GM21515 (cell line): ENCODE measurements at regions not wholly inside any gene's neighbourhood (a gene's known extent, or its start where the extent isn't known, plus 50 kb on each side); places are given as distances from the start of the nearest gene placed in this dataset.
"Not testable (repeated sequence)": the region's sequence is repeated elsewhere in the genome, so short reads cannot be mapped to it uniquely, and the experiment has no call there.

Experiments
- ATAC-seq: cut with Tn5 transposase; IDR thresholded peaks from one replicate; pipeline ENCODE4 v1.9.1; 2021; ENCODE audit not compliant: unreplicated experiment

DNA sequence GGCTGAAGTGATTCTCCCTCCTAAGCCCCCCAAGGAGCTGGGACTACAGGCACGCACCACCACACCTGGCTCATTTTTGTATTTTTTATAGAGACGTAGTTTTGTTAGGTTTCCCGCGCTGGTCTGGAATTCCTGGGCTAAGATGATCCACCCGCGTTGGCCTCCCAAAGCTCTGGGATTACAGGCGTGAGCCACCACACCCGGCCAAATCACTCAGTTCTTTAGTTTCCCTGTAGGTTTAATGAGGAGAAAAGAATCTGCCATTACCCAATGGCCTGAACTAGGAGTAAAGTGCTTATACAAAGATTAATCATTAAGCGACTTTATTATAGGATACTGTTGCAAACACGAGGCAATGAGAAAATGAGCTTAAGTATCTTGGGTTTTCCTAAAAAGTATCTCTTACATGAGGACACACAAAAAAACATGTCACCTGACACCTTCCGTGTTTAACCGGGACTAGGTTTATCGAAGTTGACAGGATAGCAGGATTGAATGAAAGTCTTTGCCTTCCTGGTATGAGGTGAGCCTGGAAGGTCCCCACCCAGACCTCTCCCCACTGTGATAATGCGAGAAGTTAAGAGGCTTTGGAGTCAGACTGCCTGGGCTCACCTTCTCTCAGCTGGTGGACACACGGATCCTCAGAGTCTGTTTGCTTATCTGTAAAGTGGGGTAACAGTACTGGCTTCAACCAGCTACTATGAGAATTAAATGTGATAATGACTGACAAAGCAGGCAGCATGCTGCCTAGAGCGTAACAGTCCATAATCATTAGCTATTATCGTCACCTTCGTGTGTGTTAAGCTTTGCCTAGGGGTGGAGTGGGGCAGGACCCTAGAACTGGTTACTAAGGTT is 133.5 kb upstream of the KRAS start:
- ATAC-seq: no peak

DNA sequence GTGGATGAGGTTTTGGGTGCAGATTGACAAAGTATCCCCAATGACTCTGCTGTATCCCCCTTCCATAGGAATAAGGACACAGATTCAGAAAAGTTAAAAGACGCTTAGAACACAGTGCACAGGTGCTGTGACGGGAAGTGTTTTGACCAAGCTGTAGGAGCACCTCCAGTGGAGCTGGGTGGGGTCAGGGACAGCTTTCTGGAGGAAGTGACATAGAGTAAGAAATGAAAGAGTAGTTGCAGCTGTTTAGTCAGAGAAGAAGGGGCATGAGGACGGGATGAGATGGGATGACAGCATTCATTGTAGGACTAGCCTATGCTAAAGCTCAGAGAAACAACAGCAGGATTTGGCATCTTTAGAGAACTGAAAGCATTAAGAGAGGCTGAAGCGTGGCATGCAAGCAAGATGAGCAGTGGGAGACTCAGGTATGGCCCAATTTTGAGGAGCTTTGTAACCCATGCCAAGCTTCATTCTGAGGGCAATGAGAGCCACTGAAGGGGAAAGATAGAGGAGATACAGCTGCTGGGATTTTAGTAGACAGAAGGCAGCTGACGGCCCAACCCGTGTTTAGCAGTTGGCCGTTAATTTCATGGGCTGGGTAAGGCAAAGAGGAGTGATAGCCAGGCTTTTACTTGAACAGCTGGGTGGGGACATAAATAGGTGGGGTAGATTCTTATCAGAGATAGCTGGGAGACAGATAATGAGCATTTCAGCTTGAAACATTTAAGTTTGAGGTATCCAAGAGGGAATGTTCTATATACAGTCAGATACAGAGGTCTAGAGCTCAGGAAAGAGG is 131.8 kb upstream of the KRAS start:
- ATAC-seq: no peak

DNA sequence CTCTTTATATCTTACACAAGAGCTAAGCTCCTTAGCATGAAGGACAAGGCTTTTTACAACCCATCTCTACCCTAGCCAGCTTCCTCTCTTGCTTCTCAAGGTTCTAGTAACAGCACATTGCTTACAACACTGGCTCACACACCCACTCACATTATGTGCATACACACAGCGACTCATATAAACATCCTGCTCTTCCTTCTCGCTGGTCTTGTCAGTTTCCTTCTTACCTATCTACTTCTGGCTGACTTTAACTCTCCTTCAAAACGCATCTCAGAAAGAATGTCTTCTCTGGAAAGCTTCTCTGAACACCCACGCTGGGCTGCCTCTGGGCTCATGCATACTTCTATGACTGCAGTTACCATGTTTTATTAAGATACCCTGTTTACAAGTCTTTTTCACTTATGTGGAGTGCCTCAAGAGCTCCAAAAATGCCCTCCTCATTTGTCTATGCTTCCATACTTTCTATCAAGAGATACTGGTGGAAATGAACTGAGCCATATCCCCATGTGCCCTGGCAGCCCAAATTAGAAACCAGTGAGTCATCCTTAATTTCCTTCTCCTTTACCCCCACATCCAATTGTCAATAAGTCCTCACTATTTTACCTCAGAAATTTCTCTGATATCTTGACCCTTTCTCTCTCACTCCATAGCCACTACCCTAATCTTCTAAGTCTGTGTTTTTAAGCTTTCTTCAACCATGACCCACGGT is 126.9 kb upstream of the KRAS start:
- peak; percentile 47 for ATAC-seq

DNA sequence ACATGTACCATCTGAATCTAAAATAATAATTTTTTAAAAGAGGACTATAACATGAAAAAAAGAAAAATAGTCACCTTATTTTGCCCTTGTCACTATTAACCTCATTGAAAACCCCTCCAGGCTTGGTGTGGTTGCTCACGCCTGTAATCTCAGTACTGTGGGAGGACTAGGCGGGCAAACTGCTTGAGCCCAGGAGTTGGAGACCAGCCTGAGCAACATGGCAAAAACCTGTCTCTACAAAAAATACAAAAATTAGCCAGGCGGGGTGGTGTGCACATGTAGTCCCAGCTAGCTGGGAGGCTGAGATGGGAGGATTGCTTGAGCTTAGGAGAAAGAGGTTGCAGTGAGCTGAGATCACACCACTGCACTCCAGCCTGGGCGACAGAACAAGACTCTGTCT is 126.3 kb upstream of the KRAS start:
- ATAC-seq: no peak

DNA sequence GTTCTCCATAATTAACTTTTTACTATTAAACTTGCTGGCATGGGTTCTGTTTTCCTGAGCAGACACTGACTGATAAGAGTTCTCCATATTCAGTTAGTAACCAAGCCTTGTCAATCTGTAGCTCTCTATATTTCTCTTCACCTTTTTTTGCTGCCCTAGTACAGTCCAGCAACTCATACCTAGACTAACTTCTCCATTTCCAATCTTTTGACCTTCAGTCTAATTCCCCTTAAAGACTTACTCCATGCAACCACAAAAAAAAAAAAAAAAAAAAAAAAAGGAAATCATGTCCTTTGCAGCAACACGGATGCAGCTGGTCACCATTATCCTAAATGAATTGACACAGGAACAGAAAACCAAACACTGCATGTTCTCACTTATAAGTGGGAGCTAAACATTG is 125.7 kb upstream of the KRAS start:
- no peak for ATAC-seq

DNA sequence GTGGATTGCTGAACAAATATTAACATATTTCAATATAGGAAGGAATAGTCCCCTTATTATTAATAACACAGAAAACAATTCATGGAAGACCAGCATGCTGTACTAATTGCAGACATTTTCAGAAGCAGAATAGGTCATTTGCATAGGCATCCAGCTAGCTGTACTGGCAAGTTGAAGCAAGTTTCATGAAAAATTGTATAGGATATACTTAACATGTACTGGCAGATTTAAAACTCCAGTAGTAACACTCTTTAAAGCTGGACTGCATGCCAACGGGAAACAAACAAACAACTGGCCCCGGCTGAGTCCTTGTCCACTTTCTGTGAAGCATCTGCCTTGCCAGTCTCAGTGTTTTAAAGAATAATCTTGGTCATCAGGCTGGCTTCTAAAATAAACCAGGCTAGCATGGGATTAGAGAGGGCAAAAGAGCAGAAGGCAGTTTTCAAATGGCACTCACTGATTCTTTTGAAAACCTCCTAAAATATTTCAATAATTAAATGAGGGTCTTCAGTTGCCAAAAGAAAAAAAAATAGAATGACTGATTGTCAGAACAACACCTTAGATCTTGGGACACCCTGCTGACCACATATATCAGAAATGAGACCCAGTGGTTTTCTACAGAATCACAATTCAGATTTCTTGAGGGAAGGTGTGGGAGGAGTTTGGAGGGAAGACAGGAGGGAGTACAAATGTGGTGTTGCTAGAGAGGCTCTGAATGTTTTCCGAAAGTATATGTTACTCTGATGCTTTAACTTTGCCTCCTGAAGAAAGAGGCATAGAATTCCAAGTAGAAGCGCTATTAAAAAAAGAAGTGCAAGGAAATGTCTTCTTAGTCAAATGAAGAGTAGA is 122.5 kb upstream of the KRAS start:
- no peak for ATAC-seq

DNA sequence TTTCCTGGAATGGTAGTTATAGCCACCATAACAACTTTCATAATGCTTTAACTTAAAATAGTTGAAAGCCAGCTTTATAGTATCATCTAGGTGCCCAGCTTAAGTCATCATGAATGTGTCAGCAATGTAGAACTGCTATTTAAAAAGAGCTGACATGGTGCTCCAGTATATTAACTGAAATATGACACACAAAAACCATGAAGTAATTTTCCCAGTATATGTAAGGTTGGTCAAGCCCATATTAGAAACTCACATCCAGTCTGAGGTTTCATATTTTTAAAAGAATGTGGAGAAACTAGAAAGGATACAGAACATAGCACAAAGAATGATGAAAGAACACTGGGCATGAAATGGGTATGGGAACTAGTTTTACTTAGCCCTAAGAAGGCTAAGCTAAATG is 121.3 kb upstream of the KRAS start:
- no peak for ATAC-seq

DNA sequence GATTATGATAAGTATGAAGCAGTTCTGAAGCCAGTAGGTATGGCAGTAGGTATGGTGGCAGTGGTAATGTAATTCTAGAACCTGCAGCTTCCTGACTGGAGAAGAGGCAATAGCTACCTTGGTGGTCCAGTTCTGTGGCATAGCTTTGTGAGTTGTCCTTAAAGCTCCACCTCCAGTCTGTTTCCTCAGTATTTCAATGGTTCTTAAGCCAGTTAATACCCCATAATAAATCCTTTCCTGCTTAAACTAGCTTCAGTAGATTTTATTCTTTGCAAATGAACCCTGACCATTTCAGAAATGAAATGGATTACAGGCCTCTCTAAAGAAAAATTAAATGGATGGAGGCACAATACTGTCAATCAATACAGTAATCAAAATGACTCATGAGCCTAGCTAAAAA is 117.8 kb upstream of the KRAS start:
- ATAC-seq: no peak

DNA sequence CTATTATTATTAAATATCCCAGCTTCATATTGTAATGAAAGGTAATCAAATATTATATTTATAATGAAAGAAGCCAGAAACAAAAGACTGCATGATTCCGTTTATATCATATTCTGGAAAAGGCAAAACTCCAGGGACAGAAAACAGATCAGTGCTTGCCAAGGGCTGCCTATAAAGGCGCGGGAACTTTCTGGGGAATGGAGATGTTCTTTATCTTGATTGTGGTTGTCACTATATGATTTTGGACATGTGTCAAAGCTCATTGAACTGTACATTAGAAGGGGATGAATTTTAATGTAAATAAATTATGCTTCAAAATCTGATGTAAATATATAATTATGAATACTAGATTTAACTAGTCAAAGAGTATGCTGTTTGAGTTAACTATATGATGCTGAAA is 115.4 kb upstream of the KRAS start:
- ATAC-seq: no peak

DNA sequence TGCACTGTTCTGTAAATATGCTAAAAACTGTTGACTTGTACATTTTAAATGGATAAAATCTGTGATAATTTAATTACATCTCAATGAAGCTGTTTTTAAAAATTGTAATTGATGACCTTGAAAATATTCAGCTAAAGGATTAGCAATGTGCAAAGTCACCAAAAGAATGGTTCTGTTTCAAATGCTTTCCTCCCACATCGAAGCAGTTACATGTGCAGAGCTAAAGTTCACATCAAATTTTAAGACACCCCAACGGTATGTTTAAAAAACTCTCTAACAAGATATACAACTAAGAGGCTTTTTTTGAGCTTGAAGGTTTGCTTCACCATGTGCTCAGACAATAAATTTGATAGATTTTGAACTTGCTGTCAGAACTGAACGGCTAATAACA is 114.6 kb upstream of the KRAS start:
- ATAC-seq: peak; percentile 23

DNA sequence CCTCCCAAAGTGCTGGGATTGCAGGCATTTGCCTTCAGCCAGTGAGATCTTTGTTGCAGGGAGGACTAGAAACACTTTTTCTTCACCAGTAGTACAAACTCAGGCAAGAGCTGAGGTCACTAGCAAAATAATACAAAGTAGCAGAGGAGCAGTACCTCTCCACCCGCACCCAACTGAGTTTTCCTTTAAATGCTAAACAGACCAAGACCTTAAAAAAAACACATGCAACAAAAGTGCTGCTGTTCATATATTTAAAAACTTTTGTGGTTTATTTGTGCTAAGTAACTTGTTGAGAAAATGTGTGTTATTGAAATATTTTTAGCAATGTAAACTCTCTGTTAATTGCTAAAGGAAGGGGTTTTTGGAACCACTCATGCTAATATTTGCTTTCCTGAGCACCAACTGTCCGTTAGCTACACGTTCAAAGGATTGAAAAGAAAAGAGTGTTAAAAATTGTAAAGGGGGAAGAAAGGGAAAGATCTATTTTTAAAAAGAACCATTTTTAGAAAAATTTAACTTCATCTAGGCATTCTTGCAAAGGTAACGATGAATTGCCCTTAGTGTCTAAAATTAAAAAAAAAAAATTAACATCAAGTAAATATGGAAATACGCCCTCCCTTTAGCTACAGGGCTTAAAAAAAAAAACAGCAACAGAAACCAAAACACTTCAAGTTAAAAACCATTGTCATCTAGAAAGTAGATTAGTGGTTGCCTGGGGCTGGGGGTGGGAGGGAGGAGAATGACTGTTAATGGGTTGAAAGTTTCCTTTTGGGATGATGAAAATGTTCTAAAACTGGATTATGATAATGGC is 114.0 kb upstream of the KRAS start:
- peak; percentile 87 for ATAC-seq

DNA sequence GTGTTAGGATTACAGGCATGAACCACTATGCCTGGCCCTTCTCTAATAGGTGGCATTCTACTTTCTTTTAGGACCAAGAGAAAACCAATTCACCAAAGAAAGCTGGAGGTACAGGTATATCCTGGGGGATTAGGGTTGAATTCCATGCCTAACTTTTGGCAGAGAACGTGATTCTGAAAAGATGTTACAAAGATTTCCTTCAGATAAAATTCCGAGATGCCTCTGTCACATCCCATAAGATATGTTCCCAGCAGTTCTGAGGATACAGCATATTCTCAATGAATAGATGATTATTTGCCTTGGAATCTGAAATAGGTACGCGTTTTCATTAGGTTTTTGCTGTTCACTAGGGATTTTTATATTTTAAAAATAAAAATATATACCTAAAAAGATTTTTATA is 111.9 kb upstream of the KRAS start:
- ATAC-seq: no peak

DNA sequence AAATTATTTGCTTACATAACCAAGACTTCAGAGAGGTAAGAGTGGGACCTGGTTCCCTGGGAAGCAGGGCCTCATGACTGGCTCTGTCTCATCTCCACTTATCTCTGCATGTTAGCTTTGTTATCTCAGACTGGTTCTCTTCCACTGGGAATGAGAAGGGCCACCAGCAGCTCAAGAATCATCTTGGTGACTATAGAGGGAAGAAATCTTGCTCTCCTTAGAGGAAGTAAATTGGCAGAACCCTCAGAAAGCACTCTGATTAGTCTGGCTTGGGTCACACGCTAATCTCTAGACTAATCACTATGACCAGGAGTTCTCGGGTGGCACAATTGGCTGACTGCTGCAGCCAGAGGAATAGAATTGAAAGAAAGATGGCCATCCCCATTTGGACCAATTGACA is 110.8 kb upstream of the KRAS start:
- no peak for ATAC-seq

DNA sequence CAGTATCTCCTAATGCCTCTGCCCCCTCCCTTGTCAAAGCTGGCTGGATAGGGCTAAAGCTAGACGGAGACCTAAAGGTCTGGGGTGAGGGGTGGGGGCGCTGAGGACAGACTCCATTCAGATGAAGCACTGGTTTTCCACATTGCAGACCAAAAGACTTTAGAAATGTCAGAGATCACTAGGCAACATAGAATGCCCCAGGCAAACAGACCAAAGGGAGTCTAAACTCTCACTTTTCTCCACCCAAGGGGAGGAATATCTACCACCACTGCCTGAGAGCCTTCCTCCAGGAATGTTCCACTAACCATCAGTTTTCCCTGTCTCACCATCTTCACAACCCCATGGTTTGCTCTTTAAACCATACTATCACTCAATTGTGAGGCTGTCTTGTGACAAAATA is 106.9 kb upstream of the KRAS start:
- no peak for ATAC-seq

DNA sequence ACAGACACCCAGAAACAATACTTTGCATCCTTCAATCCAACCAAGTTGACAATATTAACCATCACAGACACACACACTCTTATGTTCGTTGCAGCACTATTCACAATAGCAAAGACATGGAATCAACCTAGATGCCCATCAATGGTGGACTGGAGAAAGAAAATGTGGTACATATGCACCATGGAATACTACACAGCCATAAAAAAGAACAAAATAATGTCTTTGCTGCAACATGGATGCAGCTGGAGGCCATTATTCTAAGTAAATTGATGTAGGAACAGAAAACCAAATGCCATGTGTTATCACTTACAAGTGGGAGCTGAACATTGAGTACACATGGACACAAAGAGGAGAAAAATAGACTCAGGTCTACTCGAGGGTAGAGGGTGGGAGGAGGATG is 102.2 kb upstream of the KRAS start:
- ATAC-seq: not testable (repeated sequence)

DNA sequence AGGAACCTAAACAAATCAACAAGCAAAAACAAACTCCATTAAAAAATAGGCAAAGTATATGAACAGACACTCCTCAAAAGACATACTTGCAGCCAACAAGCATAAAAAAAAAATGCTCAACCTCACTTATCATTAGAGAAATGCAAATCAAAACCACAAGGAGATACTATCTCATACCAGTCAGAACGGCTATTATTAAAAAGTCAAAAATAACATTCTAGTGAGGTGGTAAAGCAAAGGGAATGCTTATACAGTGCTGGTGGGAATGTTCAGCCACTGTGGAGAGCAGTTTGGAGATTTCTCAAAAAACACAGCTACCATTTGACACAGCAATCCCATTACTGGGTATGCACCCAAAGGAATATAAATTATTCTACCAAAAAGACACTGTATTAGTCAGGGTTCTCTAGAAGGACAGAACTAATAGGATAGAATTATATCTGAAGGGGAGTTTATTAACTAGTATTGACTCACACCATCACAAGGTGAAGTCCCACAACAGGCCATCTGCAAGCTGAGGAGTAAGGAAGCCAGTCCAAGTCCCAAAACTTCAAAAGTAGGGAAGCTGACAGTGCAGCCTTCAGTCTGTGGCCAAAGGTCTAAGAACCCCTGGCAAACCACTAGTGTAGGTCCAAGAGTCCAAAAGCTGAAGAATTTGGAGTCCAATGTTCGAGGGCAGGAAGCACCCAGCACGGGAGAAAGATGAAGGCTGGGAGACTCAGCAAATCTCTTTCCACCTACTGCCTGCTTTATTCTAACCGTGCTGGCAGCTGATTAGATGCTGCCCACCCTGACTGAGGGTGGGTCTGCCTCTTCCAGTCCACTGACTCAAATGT is 101.6 kb upstream of the KRAS start:
- ATAC-seq: no peak

DNA sequence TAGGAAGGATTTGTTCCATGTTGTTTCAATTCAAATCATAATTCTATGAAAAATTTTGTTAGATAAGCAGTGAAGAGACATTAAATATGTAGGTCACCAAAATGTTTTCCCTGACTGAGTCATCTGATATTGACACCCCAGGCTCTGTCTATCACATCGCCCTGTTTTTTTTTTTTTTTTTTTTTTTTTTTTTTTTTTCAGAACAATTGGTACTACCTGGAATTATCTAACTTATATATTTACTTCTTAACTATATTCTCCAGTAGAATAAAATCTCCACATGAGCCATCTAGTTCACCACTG is 97.8 kb upstream of the KRAS start:
- ATAC-seq: no peak

DNA sequence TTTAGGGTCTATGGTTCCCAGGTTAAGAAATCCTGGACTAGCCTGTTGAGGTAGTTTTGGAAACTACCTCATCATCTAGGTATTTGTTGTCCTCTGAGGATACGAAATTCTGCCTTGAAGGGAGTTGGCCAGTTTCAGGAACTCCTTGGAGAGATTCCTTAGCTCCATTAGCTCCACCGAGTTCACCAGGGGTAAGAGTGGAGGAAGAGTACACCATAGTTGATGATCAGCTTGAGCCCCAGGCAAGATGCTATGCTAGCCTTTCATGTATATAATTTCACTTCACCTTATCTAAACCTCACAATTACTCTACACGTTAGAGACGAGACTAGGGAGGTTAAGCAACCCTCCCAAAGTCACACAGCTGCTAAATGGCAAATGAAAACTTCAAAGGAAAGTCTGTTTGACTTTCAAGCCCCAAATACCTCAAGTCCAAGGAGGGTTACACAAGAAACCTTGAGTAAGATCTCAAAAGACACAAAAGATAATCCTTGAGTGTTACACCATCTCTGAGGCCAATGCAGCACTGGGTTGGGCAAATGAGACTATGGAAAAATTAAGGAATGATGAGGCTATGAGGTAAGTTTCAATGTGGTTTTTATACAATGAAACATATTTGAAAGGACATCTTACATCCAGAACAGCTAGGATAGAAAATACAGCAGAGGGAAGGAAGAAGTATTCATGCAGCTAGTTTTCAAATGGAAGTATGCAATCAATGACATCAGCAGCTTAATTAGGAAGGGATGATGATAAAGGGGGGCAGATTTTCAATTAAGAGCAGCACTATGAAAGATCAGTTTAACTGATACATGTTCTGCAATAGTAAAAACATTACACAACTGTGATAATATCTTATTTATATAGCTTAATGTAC is 97.2 kb upstream of the KRAS start:
- no peak for ATAC-seq
